Sigmoid colon (tissue), 4 donors: ENCODE measurements at regions not wholly inside any gene's neighbourhood (a gene's known extent, or its start where the extent isn't known, plus 50 kb on each side); places are given as distances from the start of the nearest gene placed in this dataset.

Experiments used
- CTCF ChIP-seq, 4 experiments: fragments of 450-650 bp in 3 of 4; fragments of 200-600 bp in 1 of 4; IDR thresholded peaks; one replicate each; pipeline ENCODE4 v1.5.1; 2016 to 2019; ENCODE audit warnings: antibody characterized with exemption in 4 of 4, mild to moderate bottlenecking in 3 of 4, moderate library complexity in 2 of 4
- EP300 ChIP-seq, 4 donors: sonication (generic); formaldehyde crosslinking; IDR thresholded peaks; one replicate each; pipeline ENCODE4 v1.6.1; 2017; ENCODE audit warnings: antibody characterized with exemption in 4 of 4

DNA sequence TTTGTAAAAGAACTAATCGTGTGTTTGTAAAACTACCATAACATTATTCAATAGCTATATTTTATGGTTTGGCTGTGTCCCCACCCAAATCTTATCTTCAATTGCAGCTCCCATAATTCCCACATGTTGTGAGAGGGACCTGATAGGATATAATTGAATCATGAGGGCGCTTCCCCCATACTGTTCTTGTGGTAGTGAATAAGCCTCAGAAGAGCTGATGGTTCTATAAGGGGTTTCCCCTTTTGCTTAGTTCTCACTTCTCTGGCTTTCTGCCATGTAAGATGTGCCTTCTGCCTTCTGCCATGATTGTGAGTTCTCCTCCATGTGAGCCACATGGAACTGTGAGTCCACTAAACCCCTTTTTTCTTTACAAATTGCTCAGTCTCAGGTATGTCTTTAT lies 1372.3 kb downstream of the AMY1C start:
- no peak for TF ChIP-seq CTCF (IDR thresholded peaks at IDR 0.05)
- TF ChIP-seq EP300 (IDR thresholded peaks at IDR 0.05) = no peak
